Neutrophil (primary cell): ENCODE measurements at regions not wholly inside any gene's neighbourhood (a gene's known extent, or its start where the extent isn't known, plus 50 kb on each side); places are given as distances from the start of the nearest gene placed in this dataset.

Experiments used
- H3K27ac ChIP-seq: fragments of 200-600 bp; sonication (generic); 2 replicates; pipeline ENCODE4 v1.5.1; 2016; ENCODE audit warnings: mild to moderate bottlenecking, moderate library complexity
- H3K27me3 ChIP-seq: fragments of 200-600 bp; sonication (generic); 2 replicates; pipeline ENCODE4 v1.6.0; 2016; ENCODE audit warnings: mild to moderate bottlenecking
- H3K36me3 ChIP-seq: fragments of 200-600 bp; sonication (generic); 2 replicates; pipeline ENCODE4 v1.5.1; 2017
- H3K4me1 ChIP-seq, 2 experiments: fragments of 200-600 bp in 1 of 2; sonication (generic) in 1 of 2; 1 replicate in 1 of 2; 2 replicates in 1 of 2; pipeline versions ENCODE4 v1.5.1 to v1.6.1; 2013 to 2016; ENCODE audit warnings: low read depth in 1 of 2, low read length in 1 of 2, mild to moderate bottlenecking in 1 of 2, moderate library complexity in 1 of 2; ENCODE audit not compliant: control insufficient read depth in 1 of 2, insufficient read depth in 1 of 2
- H3K4me3 ChIP-seq, 2 experiments: fragments of 200-600 bp in 1 of 2; sonication (generic) in 1 of 2; 1 replicate in 1 of 2; 2 replicates in 1 of 2; pipeline ENCODE4 v1.5.1; 2013 to 2016; ENCODE audit warnings: low read depth in 1 of 2, low read length in 1 of 2, mild to moderate bottlenecking in 1 of 2, moderate library complexity in 1 of 2
- H3K9me3 ChIP-seq: fragments of 200-600 bp; sonication (generic); 2 replicates; pipeline ENCODE4 v1.5.1; 2016
- CTCF ChIP-seq: fragments of 200-600 bp; sonication (generic); IDR thresholded peaks from 2 replicates; pipeline ENCODE4 v1.5.1; 2016; ENCODE audit warnings: antibody characterized with exemption

- TF ChIP-seq CTCF, result no peak
- H3K36me3 ChIP-seq, result no peaks in the 10 kb centered on the region
- no peak overlapping the region for H3K27ac ChIP-seq
- H3K4me3 ChIP-seq, result no peak overlapping the region
- peaks cover 15% of the 10 kb centered on the region for H3K27me3 ChIP-seq
- H3K4me1 ChIP-seq, result no peaks in the 10 kb centered on the region
- H3K9me3 ChIP-seq, result no peaks in the 10 kb centered on the region
Observed at GRCh38 chr13:30826911-30827577, 79.0 kb upstream of the MEDAG start.

- no peaks in the 10 kb centered on the region for H3K36me3 ChIP-seq
- no peaks in the 10 kb centered on the region for H3K9me3 ChIP-seq
- no peak overlapping the region for H3K27ac ChIP-seq
- no peak for TF ChIP-seq CTCF
- no peaks in the 10 kb centered on the region for H3K4me1 ChIP-seq
- peaks cover 20% of the 10 kb centered on the region for H3K27me3 ChIP-seq
- no peak overlapping the region for H3K4me3 ChIP-seq
Observed at GRCh38 chr13:30827578-30827925, 78.5 kb upstream of the MEDAG start.

- Histone ChIP-seq H3K27ac (no peak overlapping the region), H3K36me3 (no peaks in the 10 kb centered on the region), H3K27me3 (peaks cover 32% of the 10 kb centered on the region), H3K4me3 (no peak overlapping the region), H3K9me3 (no peaks in the 10 kb centered on the region), H3K4me1 (no peaks in the 10 kb centered on the region)
- TF ChIP-seq CTCF, result no peak
Observed at GRCh38 chr13:30829145-30829832, 76.8 kb upstream of the MEDAG start.

GRCh38 chr13:30829833-30830637 lies 76.0 kb upstream of the MEDAG start:
- Histone ChIP-seq H3K36me3 (no peaks in the 10 kb centered on the region), H3K27me3 (peaks cover 25% of the 10 kb centered on the region), H3K9me3 (no peaks in the 10 kb centered on the region), H3K27ac (no peak overlapping the region), H3K4me1 (no peaks in the 10 kb centered on the region), H3K4me3 (no peak overlapping the region)
- no peak for TF ChIP-seq CTCF

GRCh38 chr13:30830638-30830965 lies 75.5 kb upstream of the MEDAG start:
- H3K27ac ChIP-seq, result no peak overlapping the region
- H3K4me3 ChIP-seq, result no peak overlapping the region
- TF ChIP-seq CTCF, result no peak
- no peaks in the 10 kb centered on the region for H3K4me1 ChIP-seq
- peaks cover 19% of the 10 kb centered on the region for H3K27me3 ChIP-seq
- H3K36me3 ChIP-seq, result no peaks in the 10 kb centered on the region
- H3K9me3 ChIP-seq, result no peaks in the 10 kb centered on the region
